ENCODE measurements at regions not wholly inside any gene's neighbourhood (a gene's known extent, or its start where the extent isn't known, plus 50 kb on each side); places are given as distances from the start of the nearest gene placed in this dataset.

DNA sequence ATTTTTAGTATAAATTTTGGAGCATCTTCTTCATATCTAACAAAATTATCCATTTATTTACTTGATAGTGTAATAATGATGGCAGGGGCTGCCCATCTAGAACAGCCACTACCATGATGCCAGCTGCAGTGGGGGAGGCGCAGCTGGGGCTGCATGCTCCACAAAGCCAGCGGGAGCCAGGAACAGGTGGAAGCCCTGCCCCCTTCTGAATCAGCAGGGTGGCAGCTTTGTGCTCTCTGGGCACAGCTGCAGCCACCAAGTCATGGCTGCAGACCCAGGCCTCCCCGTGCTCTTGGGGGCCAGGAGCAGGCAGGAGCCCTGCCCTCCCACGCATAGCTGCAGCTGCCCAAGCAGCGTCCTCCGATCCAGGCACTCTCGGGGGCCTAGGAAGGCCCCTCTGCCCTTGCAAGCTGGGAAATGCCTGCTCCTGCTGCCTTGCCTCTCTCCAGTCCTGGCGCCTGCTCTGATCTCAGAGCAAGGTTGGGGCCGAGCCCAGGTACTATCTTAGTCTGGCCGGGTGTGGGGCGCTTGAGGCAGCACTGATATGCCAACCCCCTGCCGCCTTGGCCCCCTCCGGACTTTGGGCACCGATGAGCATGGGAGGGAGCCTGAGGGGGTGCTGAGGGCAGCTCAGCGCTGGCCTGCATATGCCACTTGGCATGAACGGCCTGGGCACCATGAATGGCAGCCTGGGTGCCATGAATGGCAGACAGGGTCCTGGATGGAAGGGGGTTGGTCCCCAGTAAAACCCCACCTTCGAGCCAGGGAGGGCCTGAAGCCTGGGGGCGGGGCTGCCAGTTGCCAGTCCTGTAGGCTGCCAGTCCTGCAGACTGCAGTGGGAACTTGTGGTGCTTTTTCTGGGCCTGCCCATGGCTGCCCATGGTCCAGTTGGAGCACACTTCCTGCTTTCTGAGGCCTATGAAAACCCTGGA, 1110.8 kb upstream of the POT1 start:
- DNase-seq (ENCODE audit: low spot score): no peak

DNA sequence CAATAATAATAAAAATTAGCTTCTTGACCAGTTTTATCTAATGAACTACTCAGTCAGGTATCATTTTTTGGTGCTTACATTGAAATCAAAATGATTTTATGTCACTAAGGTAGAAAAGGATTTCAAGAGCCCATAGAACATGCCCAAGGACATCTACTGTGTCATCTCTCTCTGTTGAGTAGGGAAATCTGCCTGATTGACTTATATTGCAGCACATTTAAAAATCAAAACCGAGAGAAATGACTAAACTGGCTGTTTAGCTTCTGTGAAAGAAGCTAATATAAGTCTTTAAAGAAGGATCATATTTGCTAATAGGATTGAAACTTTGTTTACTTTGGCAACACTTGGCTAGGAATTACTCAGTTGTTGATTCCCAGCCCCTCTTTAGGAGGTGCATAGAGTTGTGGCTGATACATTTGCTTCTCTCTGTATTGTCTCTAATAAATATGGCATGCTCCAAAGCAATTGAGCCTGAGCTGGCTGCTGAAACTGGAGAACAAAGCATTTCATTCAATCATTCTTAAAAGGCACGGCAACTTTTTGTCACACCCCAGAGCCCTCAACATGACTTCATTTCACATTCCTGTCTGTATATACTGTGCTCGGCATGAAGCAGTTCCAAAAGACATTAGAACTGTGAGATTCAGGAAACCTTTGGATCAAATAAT, 1096.9 kb upstream of the POT1 start:
- TF ChIP-seq, protein P1, sequence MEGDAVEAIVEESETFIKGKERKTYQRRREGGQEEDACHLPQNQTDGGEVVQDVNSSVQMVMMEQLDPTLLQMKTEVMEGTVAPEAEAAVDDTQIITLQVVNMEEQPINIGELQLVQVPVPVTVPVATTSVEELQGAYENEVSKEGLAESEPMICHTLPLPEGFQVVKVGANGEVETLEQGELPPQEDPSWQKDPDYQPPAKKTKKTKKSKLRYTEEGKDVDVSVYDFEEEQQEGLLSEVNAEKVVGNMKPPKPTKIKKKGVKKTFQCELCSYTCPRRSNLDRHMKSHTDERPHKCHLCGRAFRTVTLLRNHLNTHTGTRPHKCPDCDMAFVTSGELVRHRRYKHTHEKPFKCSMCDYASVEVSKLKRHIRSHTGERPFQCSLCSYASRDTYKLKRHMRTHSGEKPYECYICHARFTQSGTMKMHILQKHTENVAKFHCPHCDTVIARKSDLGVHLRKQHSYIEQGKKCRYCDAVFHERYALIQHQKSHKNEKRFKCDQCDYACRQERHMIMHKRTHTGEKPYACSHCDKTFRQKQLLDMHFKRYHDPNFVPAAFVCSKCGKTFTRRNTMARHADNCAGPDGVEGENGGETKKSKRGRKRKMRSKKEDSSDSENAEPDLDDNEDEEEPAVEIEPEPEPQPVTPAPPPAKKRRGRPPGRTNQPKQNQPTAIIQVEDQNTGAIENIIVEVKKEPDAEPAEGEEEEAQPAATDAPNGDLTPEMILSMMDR (IDR thresholded peaks at IDR 0.05; ENCODE audit: poor library complexity): no peak
- TF ChIP-seq EZH2phosphoT487 (IDR thresholded peaks at IDR 0.05; ENCODE audit: low read depth, severe bottlenecking, unreplicated experiment) (no peak), EZH2 (IDR thresholded peaks at IDR 0.05; ENCODE audit: borderline replicate concordance) (no peak)
- no peak overlapping the region for H3K27ac ChIP-seq
- no peaks in the 10 kb centered on the region for H3K27me3 ChIP-seq
- H2AFZ ChIP-seq: peak overlapping the region; percentile 9
- no peak overlapping the region for H3K4me3 ChIP-seq
- no peak overlapping the region for H3K4me2 ChIP-seq
- H4K20me1 ChIP-seq (ENCODE audit: insufficient read depth, poor library complexity, severe bottlenecking): no peaks in the 10 kb centered on the region
- H3K4me1 ChIP-seq (ENCODE audit: insufficient read depth): no peaks in the 10 kb centered on the region
- DNase-seq (ENCODE audit: low spot score): no peak
- WGBS (ENCODE audit: low lambda C conversion rate, missing lambda C conversion rate): 74% methylated on average over 3 of the region's 3 CpGs
- H3K9me2 ChIP-seq (replicated peaks; ENCODE audit: insufficient read depth): no peaks in the 10 kb centered on the region
- no peaks in the 10 kb centered on the region for H3K9me3 ChIP-seq (ENCODE audit: low read depth)
- no peaks in the 10 kb centered on the region for H3K79me2 ChIP-seq
- no peaks in the 10 kb centered on the region for H3K36me3 ChIP-seq (replicated peaks; ENCODE audit: insufficient read depth, low read depth)

More for the DNA sequence above, 1110.8 kb upstream of the POT1 start:
- no peaks in the 10 kb centered on the region for H3K9me3 ChIP-seq (ENCODE audit: low read depth)
- no peaks in the 10 kb centered on the region for H3K9me2 ChIP-seq (replicated peaks; ENCODE audit: insufficient read depth)
- no peaks in the 10 kb centered on the region for H3K36me3 ChIP-seq (replicated peaks; ENCODE audit: insufficient read depth, low read depth)
- H3K27ac ChIP-seq: no peak overlapping the region
- H3K79me2 ChIP-seq: no peaks in the 10 kb centered on the region
- no peak overlapping the region for H3K4me3 ChIP-seq
- H2AFZ ChIP-seq: no peak overlapping the region
- no peaks in the 10 kb centered on the region for H3K4me1 ChIP-seq (ENCODE audit: insufficient read depth)
- H3K4me2 ChIP-seq: no peak overlapping the region
- H3K27me3 ChIP-seq: no peaks in the 10 kb centered on the region
- H4K20me1 ChIP-seq (ENCODE audit: insufficient read depth, poor library complexity, severe bottlenecking): no peaks in the 10 kb centered on the region
- TF ChIP-seq, protein P1 (IDR thresholded peaks at IDR 0.05; ENCODE audit: poor library complexity): no peak
- TF ChIP-seq EZH2 (IDR thresholded peaks at IDR 0.05; ENCODE audit: borderline replicate concordance) (no peak), EZH2phosphoT487 (IDR thresholded peaks at IDR 0.05; ENCODE audit: low read depth, severe bottlenecking, unreplicated experiment) (no peak)
- WGBS (ENCODE audit: low lambda C conversion rate, missing lambda C conversion rate): 81% methylated on average over 18 of the region's 18 CpGs

DNA sequence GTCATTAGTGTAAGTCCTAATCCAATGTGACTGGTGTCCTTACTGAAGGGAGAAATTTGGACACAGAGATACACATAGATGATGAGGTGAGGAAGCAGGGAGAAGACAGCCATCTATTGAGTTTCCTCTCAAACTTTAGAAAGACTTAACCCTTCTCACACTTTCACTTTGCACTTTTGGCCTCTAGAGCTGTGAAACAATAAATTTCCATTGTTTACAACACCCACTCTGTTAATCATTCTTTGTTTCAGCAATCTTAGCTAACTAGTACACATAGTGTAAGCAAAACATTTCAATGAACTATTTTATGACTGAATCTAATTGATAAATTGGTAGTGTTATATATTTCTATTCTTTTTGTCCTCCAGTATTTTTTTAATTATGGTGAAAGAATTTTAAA, 1092.8 kb upstream of the POT1 start:
- no peak for TF ChIP-seq EZH2phosphoT487 (IDR thresholded peaks at IDR 0.05; ENCODE audit: low read depth, severe bottlenecking, unreplicated experiment)
- no peak for TF ChIP-seq EZH2 (IDR thresholded peaks at IDR 0.05; ENCODE audit: borderline replicate concordance)
- TF ChIP-seq, protein P1 (IDR thresholded peaks at IDR 0.05; ENCODE audit: poor library complexity): no peak
- no peaks in the 10 kb centered on the region for H3K4me1 ChIP-seq (ENCODE audit: insufficient read depth)
- H4K20me1 ChIP-seq (ENCODE audit: insufficient read depth, poor library complexity, severe bottlenecking): no peaks in the 10 kb centered on the region
- H3K27me3 ChIP-seq: no peaks in the 10 kb centered on the region
- H3K9me3 ChIP-seq (ENCODE audit: low read depth): no peaks in the 10 kb centered on the region
- H2AFZ ChIP-seq: no peak overlapping the region
- no peak overlapping the region for H3K4me3 ChIP-seq
- no peak for DNase-seq (ENCODE audit: low spot score)
- H3K9me2 ChIP-seq (replicated peaks; ENCODE audit: insufficient read depth): no peaks in the 10 kb centered on the region
- no peak overlapping the region for H3K4me2 ChIP-seq
- no peaks in the 10 kb centered on the region for H3K36me3 ChIP-seq (replicated peaks; ENCODE audit: insufficient read depth, low read depth)
- no peak overlapping the region for H3K27ac ChIP-seq
- no peaks in the 10 kb centered on the region for H3K79me2 ChIP-seq

All from hepatocyte (in vitro differentiated cells).